Sigmoid colon (tissue), 6 donors: ENCODE measurements at regions not wholly inside any gene's neighbourhood (a gene's known extent, or its start where the extent isn't known, plus 50 kb on each side); places are given as distances from the start of the nearest gene placed in this dataset.
"Not testable (repeated sequence)": the region's sequence is repeated elsewhere in the genome, so short reads cannot be mapped to it uniquely, and the experiment has no call there.

Source experiments
- DNase-seq: peaks from one replicate; pipeline ENCODE4 v3.0.0-alpha.2; 2019
- H3K27ac ChIP-seq, 4 donors: fragments of 200-600 bp; sonication (generic); one replicate each; pipeline ENCODE4 v1.5.1; 2016 to 2019; ENCODE audit warnings: mild to moderate bottlenecking in 1 of 4
- H3K27me3 ChIP-seq, 3 donors: fragments of 200-600 bp; sonication (generic); one replicate each; pipeline ENCODE4 v1.5.1; 2019; ENCODE audit warnings: mild to moderate bottlenecking in 1 of 3
- H3K36me3 ChIP-seq, 4 donors: fragments of 200-600 bp; sonication (generic); one replicate each; pipeline ENCODE4 v1.5.1; 2016 to 2019
- H3K4me1 ChIP-seq, 4 donors: fragments of 200-600 bp; sonication (generic); one replicate each; pipeline ENCODE4 v1.5.1; 2017 to 2019
- H3K4me3 ChIP-seq, 4 donors: fragments of 200-600 bp; sonication (generic); one replicate each; pipeline ENCODE4 v1.5.1; 2017 to 2019; ENCODE audit warnings: mild to moderate bottlenecking in 2 of 4, moderate library complexity in 1 of 4
- H3K9me3 ChIP-seq, 4 donors: fragments of 200-600 bp in 3 of 4; sonication (generic) in 3 of 4; one replicate each; pipeline versions ENCODE4 v1.5.1 to v1.6.1; 2013 to 2019
- CTCF ChIP-seq, 4 experiments: fragments of 450-650 bp in 3 of 4; fragments of 200-600 bp in 1 of 4; IDR thresholded peaks; one replicate each; pipeline ENCODE4 v1.5.1; 2016 to 2019; ENCODE audit warnings: antibody characterized with exemption in 4 of 4, mild to moderate bottlenecking in 3 of 4, moderate library complexity in 2 of 4
- EP300 ChIP-seq, 4 donors: sonication (generic); formaldehyde crosslinking; IDR thresholded peaks; one replicate each; pipeline ENCODE4 v1.6.1; 2017; ENCODE audit warnings: antibody characterized with exemption in 4 of 4
- POLR2A ChIP-seq, 2 donors: fragments of 450-650 bp; IDR thresholded peaks; one replicate each; pipeline ENCODE4 v1.6.1; 2016; ENCODE audit warnings: antibody characterized with exemption in 2 of 2, mild to moderate bottlenecking in 2 of 2, moderate library complexity in 2 of 2
- POLR2AphosphoS5 ChIP-seq, 4 donors: sonication (generic); formaldehyde crosslinking; IDR thresholded peaks; one replicate each; pipeline ENCODE4 v1.6.1; 2017; ENCODE audit warnings: antibody characterized with exemption in 4 of 4
- WGBS, 2 donors: extraction: QIAGEN DNeasy Blood & Tissue Kit; methylation state at CpG; one replicate each; pipeline ENCODE4 v1.1.7; 2013; 5-methylcytosine and 5-hydroxymethylcytosine counted together
- intact Hi-C: fragments of 100-400 bp; cut with DNase I; formaldehyde crosslinking; loops from one replicate; pipeline ENCODE4 v1.15.1; 2023
- donor health status: healthy with polysubstance abuse.
- donor health status: healthy.

DNA sequence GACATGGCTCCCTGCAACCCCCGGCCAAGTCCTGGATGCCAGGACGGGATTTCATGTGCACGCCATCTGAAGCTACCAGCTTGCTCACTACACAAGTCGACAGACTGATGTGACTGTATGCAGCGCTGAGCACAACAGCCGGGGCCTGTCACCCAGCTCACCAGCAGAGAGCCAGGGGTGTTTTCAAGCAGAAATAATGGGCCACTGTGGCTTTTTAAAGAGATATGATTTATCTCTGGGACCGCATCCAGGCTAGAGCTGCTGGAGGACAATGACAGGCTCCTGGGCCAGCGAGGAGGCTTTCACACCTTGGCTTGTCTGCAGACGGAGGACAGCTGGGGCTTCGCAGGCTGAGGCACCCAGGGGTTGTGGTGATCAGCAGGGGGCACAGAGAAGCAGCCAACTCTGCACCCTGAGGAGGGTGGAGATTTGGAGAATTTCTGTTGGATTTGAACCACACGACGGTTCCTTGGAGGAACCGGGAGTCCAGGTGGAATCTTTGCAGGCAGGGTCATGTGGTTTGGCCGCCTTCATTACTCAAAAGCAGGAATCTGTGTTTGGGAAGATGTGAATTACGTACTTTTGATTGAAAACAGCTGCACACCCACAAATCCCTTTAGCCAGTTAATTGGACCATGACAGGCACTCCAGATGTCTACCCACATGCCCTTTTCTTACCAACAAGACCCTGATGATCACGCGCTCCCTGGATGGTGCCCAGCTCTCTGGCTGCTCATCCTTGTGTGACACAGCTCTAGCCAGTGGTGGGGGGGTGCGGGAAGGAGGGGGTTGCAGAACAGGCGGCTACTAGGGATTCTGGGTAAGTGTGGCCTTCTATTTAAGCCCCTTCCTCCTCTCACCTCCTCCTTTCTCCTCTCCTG, 430.6 kb downstream of the PREX1 start:
- DNase-seq, H3K27me3 ChIP-seq, H3K4me1 ChIP-seq, H3K27ac ChIP-seq, H3K36me3 ChIP-seq, H3K9me3 ChIP-seq, H3K4me3 ChIP-seq, intact Hi-C loops: not testable (repeated sequence)
- TF ChIP-seq POLR2AphosphoS5 (IDR thresholded peaks at IDR 0.05): peak in 2 of 4 donors; percentile 11 to 45
- 78 to 83% methylated on average over 19 of the region's 19 CpGs for WGBS, 2 donors

DNA sequence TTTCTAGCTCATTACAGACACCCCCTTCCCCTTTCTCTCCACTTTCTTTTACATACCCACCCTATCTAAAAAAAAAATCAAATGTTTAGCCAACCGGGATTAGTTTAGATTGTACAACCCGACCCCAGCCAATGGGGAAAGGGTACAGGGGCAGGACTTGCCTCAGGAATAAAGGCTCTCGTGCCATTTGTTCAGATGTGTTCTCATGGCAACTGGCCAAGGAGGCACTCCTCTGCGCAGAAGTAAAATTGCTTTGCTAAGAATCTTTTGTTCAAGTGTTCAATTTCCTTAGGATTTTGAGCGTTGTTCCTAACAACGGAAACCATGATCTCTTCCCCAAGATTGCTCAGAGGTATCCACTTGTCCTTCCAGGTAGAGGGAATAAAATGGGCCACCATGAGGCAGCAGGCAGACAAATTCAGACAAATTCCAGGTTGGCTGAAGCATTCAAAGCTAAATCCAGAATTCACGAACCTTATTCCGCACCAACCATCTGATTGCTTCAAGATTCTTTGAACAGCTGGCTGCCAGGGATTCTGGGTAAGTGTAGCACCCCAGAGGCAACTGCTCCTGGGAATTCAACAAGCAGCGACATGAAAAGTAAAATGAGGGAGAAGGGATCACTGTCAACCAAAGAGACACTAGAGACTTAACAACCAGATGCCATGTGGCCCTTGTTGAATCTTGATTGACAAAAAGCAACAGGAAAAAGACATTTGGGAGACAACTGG, 431.8 kb downstream of the PREX1 start:
- no peak for DNase-seq
- Histone ChIP-seq H3K27ac (no peak overlapping the region), H3K4me3 (no peak overlapping the region), H3K36me3 (no peaks in the 10 kb centered on the region), H3K27me3 (no peaks in the 10 kb centered on the region), H3K4me1 (peaks cover 0 to 5% (median 0%) of the 10 kb centered on the region in 4 donors), H3K9me3 (peaks cover 0 to 5% (median 0%) of the 10 kb centered on the region in 4 donors)
- TF ChIP-seq CTCF (IDR thresholded peaks at IDR 0.05) (no peak), POLR2AphosphoS5 (IDR thresholded peaks at IDR 0.05) (no peak), POLR2A (IDR thresholded peaks at IDR 0.05) (no peak), EP300 (IDR thresholded peaks at IDR 0.05) (no peak)
- WGBS, 2 donors: 66 to 77% methylated on average over 9 of the region's 9 CpGs
- intact Hi-C loops: no loop called here

DNA sequence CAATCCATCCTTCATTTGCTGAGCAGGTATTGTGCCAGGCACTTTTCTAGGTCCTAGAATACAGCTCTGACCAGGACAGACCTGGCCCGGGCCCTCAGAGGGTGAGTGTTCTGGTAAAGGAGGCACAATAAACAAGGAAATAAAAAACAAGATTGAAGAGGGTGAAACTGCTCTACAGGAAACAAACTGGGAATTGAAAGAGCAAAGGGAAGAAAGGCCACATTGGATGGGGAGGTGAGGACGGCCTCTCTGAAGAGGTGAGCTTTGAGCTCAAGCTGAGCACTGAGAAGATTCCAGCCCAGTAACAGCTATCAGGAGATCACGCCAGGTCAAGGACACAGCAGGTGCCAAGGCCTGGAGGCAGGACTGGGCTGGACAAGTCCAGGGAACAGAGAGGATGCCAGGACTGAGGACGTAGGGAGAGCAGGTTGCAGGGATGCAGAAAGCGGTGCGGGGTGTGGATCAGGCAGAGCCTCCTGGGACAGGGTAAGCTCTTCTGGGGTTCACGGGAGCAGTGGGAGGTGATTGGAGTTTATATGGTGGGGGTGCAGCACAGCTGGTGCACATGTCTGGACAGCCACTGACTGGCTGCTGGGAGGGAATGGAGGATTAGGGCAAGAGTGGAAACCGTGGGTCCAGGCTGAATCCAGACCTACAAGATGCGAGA, 433.3 kb downstream of the PREX1 start:
- H3K4me3 ChIP-seq: no peak overlapping the region
- H3K27me3 ChIP-seq: no peaks in the 10 kb centered on the region
- intact Hi-C loops: no loop called here
- H3K4me1 ChIP-seq: peaks cover 0 to 5% (median 0%) of the 10 kb centered on the region in 4 donors
- H3K9me3 ChIP-seq: peaks cover 0 to 5% (median 0%) of the 10 kb centered on the region in 4 donors
- TF ChIP-seq CTCF (IDR thresholded peaks at IDR 0.05) (no peak), EP300 (IDR thresholded peaks at IDR 0.05) (no peak), POLR2AphosphoS5 (IDR thresholded peaks at IDR 0.05) (no peak), POLR2A (IDR thresholded peaks at IDR 0.05) (no peak)
- no peaks in the 10 kb centered on the region for H3K36me3 ChIP-seq
- DNase-seq: no peak
- no peak overlapping the region for H3K27ac ChIP-seq
- WGBS, 2 donors: 76 to 87% methylated on average over 9 of the region's 9 CpGs

DNA sequence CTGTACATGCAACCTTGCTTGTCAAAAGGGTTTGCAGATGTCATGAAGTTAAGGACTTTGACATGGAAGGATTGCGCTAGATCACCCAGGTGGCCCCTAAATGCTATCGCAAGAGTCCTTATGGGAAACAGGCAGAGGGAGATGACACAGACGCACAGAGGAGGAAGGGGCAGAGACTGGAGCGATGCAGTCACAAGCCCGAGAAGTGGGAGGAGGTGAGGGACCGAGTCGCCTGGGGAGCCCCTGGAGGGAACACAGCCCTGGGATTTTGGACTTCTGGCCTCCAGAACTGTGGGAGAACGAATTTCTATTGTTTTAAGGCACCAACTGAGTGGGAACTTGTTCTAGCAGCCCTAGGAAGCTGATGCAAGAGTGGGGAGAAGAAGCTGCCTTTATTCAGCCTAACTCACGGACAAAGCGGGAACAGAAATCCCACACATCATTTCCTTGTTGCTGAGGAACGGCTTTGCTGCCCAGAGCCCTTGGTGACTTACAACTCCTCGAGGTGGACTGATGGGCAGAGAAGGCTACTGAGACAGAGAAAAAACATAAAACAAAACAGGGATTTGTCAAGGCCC, 434.0 kb downstream of the PREX1 start:
- Histone ChIP-seq H3K36me3 (no peaks in the 10 kb centered on the region), H3K27ac (no peak overlapping the region), H3K27me3 (no peaks in the 10 kb centered on the region), H3K4me3 (no peak overlapping the region), H3K9me3 (peaks cover 0 to 5% (median 0%) of the 10 kb centered on the region in 4 donors), H3K4me1 (peaks cover 0 to under 1% (median 0%) of the 10 kb centered on the region in 4 donors)
- no peak for DNase-seq
- no peak for TF ChIP-seq CTCF (IDR thresholded peaks at IDR 0.05)
- TF ChIP-seq POLR2AphosphoS5 (IDR thresholded peaks at IDR 0.05): no peak
- no peak for TF ChIP-seq POLR2A (IDR thresholded peaks at IDR 0.05)
- TF ChIP-seq EP300 (IDR thresholded peaks at IDR 0.05): no peak
- intact Hi-C loops: no loop called here
- 84 to 88% methylated on average over 12 of the region's 12 CpGs for WGBS, 2 donors
